GM19463 (cell line): ENCODE measurements at regions not wholly inside any gene's neighbourhood (a gene's known extent, or its start where the extent isn't known, plus 50 kb on each side); places are given as distances from the start of the nearest gene placed in this dataset.

Experiments used
- ATAC-seq: cut with Tn5 transposase; IDR thresholded peaks from one replicate; pipeline ENCODE4 v1.9.1; 2021; ENCODE audit warnings: mild to moderate bottlenecking, moderate library complexity; ENCODE audit not compliant: unreplicated experiment

DNA sequence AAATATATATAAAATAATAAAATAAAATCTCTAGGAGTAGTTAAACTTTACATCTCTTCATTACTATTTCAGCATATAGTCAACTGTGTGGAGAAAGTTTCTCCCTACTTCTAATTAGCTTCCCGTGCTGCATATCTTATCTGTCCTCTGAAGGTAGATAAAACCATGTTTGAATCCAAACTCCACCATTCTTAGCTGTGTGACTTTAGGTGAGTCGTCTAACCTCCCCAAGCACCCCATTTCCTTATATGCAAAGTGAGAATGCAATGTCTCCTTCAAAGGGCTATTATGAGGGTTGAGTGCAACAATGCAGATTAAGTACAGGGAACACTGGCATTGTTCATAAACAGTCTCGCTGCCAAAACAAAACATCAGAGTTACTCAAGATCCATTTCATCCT lies 80.8 kb upstream of the DRD2 start:
- no peak for ATAC-seq

DNA sequence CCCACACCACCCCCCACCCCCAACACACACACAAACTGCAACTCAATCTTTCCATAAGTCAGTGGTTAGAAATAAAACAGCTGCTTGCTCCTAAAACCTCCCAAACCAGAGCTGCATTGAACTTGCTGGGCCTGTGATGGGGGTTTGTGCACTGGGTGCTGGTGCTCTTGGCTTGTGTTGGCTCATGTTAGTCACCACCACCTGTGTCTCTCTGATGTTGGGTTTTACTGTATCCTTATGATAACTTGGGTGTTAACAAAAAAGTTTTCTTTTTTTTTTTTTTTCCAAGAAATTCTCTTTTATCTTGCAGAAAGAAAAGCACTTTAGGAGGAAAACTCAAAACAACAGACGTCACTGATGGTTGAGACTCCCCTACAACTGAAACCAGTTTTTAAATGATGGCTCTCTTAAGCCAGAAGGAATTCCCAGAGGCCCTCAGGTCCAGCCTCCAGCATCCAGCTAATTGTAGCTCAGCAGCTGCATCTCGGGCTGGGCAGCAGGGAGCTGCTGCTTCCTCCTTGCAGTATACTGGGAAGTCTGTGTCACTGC lies 79.9 kb upstream of the DRD2 start:
- ATAC-seq = no peak

- no peak for ATAC-seq
Observed at GRCh38 chr11:113554526-113554925, 79.3 kb upstream of the DRD2 start.

DNA sequence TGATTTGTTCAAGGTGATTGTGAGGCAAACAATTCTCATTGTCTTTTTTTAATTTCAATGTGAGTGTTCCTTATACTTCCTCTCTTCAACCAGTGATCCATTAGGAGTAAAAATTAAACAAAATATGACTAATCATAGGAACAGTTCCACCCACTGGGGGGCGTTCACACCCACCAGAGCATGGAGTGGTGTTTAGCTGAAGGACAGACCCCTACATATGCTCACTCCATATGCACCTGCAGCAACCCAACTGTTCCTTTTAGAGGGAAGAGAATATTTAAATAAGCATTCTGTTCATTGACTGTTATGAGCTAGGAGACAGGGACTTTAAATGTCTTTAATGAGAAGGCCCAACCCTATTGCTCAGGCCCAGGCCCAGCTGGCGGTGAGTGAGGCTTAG lies 78.7 kb upstream of the DRD2 start:
- no peak for ATAC-seq

DNA sequence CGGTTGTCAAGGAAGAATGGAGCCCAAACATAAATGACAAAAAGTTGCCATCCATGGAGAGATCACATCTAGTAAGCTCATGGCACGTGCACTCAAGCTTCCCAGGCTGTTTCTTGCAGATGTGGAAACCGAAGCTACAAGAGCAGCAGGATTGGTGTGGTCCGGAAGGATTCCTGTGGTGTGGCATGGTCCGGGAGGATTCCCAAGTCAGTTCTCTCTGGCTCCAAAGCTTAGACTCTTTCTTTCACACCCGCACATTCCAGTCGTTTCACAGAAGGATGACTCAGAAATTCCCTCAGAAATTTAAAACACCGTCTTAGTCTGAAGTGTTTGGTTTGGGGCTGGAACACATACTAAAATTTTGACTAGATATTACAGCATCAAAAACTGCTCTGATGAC lies 78.0 kb upstream of the DRD2 start:
- no peak for ATAC-seq

GRCh38 chr11:113552271-113552670 lies 77.1 kb upstream of the DRD2 start:
- no peak for ATAC-seq

DNA sequence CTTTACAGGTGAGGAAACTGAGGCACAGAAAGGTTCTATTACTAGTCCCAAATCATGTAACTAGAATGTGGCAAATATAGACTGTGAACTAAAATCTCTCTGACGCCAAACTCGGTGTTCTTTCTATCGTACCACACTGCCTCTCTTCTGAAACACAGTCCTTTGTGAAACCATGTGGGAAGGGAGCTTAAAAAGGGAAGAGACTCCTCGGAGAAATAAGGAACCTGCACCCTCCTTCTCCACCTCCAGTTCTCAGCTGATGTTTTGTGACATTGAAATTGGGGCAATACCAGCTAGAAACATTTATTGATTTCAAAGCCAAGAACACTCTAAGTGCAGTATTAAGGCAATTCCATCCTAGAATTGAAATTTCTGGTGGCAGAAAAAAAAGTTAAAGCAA lies 76.4 kb upstream of the DRD2 start:
- no peak for ATAC-seq

- no peak for ATAC-seq
Observed at GRCh38 chr11:113549611-113550578, 74.7 kb upstream of the DRD2 start.

GRCh38 chr11:113549061-113549460 lies 73.9 kb upstream of the DRD2 start:
- ATAC-seq = no peak

GRCh38 chr11:113547739-113548138 lies 72.5 kb upstream of the DRD2 start:
- no peak for ATAC-seq

- ATAC-seq = no peak
Observed at GRCh38 chr11:113546757-113547507, 71.7 kb upstream of the DRD2 start.

GRCh38 chr11:113542420-113542819 lies 67.2 kb upstream of the DRD2 start:
- no peak for ATAC-seq

GRCh38 chr11:113540416-113541330 lies 65.5 kb upstream of the DRD2 start:
- no peak for ATAC-seq

GRCh38 chr11:113538451-113539412 lies 63.5 kb upstream of the DRD2 start:
- no peak for ATAC-seq

GRCh38 chr11:113534625-113535024 lies 59.4 kb upstream of the DRD2 start:
- ATAC-seq = no peak

DNA sequence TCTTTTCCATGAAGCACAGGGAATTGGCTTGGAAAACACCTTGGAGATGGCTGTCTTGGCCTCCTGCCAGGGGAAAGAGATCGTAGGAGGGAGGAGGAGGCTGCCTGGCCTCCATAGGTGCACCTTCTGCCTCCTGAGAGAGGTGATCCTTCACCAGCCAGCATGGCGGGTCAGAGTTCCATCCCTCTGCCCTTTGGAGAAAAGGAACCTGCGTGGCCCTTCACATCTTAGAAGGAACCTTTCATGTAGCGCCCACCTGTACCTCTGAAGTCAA lies 58.2 kb upstream of the DRD2 start:
- no peak for ATAC-seq

DNA sequence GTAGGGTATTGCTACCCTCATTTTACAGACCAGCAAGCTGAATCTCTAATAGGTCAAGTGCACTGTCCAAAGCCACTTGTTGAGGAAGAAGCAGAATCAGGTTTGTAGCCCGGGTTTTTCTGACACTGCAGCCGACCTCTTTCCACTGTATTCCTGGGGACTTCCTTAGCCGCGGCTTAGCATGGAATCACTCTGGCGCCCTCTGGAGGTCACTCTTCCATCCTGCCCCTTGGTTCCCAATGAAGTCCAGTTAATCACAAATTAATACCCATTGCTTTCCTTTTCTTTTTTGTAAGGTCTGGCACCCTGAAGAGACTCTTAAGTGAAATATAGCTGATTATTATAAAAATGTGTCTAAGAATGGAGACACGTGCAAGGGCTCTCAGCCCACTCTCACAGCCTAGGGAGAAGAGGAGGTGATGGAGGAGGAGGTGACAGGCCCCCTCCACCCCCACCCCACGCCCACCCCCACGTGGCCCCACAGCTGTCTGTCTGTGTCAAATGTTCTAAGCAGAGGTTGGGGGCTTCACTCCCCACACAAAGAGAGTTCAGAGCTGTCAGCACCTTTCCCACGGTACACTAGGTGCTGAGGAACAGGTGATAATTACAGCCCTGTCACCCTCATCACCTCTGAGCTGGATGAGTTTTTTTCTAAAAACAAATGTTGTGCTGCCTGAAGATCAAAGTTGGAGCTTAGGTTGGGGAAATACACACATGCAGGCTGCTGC lies 57.7 kb upstream of the DRD2 start:
- ATAC-seq = peak; percentile 44

DNA sequence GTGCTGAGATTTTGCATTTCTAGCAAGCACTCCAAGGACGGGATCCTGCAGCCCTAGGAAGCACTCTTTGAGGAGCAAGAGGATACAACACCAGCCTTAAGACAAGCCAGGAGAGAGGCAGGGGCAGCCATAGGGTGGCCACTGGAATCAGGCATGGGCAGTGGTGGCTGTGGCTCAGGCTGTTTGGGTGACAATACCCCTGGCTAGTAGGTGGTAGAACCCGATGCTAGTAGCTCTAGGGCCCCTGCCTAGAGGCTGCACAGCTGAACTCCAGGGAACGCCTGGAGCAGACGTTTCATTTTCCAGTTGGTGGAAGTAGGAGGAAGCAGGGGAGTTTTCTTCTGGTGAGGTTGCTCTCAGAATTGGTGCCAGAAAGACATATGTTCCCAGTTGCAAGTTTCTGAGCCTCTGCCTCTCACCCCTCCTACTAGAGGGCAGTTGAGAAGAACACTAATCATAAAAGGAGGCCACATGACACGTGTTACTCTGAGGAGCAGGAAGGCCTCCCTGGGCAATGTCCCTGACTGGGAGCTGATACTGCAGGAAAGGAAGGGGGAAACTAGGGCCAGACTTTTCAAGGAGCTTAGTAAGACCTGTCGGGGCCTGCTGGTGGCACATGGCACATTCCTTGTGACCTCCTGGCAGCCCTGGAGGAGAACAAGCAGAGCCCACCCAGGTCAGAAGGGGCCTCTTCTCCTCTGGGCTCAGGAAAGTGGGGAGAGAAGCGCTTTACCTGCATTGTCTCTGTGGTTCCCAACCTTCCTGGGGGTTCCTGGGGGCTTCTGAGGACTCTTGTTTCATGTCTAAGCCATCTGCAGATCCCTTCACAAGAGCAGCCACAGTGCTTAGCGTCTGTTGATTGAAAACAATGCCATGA lies 56.6 kb upstream of the DRD2 start:
- ATAC-seq = no peak
